DMS153 treated with DMSO at 0.1 percent for 48 hours (cell line): ENCODE measurements at regions not wholly inside any gene's neighbourhood (a gene's known extent, or its start where the extent isn't known, plus 50 kb on each side); places are given as distances from the start of the nearest gene placed in this dataset.

Source experiments
- DNase-seq: peaks from one replicate; lab custom pipeline; 2025; ENCODE audit not compliant: unreplicated experiment; lab: John Stamatoyannopoulos, UW

DNA sequence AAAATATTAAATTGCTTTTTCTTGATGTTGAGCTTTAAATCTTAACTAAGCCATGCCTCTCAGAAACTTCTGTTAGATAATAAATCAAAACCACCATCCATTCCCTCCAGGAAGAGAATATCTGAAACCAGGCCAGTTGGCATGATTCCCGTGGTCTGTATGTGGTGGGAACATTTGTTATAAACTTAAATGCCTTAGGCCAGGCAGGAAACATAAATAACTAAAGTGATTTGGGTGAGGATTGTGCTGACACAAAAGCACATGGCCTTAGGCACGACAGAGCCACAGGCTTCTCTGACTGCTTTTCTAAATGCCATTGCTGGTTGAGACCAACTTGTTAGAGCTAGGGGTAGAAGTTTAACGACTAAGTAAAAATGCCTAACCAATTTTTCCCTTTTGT lies 255.9 kb downstream of the GABRG2 start:
- no peak for DNase-seq

DNA sequence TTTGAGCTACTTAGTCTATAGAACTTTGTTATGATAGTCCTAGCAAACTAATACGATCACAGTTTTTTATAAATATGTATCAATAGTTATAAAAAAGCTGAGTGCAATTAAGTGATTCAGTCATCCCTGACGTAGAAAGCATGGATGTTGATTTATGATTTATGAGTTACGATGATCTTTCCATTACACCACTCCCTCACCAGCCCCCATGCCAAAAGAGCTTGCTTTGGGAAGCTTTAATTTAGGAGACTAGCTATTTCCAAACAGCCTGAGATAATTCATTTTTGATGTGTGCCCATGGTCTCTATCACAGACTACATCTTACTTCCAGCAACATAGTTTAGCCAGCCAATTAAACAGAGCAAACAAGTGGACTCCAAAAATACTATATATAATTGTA lies 256.8 kb downstream of the GABRG2 start:
- no peak for DNase-seq

DNA sequence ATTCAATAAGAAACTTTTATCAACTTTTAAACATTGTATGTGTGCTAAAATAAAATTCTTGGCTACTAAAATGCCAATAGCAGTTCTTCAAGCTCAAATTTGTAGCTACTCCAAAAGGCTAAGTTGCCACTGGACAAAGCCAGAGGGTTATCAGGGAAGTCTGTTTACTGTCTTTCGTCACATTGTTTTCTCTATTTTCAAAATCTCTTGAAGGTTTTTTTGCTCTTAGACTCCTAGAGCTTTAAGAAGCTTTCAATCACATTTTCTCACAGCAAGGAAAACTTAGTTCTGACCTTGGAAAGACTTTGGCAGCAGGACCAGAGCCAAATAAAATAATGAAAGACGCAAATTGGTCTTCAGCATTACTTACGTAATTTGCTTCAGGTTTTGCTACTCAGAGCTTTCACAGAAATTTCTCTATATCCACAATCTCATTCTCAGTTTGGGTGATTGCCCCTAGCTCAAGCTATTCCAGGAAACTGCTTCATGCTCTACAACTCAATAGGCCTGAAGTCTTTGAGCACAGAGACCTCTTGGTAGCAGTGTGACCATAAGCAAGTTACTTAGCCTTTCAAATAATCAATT lies 257.7 kb downstream of the GABRG2 start:
- DNase-seq, result no peak

DNA sequence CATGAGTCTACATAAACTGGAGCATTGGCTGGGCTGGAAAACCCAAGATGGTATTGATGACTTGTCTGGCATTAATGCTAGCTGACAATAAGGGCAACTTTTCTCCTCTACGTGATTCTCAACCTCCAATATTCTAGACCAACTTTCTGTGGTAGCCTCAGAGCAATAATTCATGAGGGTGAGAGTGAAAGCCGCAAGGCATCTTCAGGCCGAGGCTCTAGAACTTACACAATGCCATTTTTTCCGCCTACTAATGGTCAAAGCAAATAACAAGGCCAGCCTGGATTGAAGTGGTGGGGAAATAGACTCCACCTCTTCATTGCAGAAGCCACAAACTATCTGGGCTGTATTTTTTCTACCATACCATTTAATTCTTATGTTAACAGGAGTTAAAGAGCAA lies 267.4 kb downstream of the GABRG2 start:
- DNase-seq, result no peak

DNA sequence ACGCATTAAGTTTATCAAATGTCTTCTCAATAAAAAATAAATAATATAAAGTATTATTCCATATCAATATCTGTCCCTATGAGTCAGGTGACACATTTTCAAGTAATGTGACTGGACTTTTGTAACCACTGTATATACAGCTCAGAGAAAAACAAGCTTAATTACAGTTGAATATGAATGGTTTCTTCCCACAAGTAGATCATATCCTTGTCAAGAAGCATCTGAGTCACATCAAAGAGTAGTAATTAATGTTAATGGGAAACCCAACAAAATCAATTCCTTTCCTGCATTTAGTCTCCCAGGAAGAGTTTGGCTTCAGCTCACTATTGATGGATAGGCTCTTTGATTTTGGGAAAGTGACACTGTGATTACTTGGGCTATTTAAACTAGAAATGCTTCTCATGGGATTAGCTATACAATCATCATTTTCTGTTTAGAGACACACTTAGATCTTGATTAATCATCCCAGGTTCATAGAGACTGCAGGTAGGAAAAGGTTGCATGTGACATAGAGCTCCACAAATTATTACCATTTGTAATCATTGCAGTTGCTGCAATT lies 292.9 kb downstream of the GABRG2 start:
- DNase-seq, result no peak

DNA sequence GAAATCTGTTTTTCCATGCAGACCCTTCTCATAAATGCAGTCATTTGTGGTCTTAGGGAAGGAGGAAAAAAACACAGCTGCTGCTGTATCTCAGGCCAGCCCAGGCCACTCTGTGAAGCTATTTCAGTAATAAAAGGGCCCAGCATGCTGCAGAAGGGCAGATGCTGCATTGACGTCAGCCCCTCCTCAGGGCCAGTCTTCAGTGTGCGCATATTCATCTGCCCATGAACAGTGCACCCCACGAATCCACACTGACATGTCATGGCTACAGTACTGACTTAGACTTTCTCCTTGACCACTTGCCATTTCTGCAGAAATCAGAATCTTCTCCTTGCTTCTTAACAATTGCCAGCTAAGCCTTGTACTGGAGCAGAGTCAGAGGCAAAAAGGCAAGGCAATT lies 304.7 kb downstream of the GABRG2 start:
- DNase-seq, result no peak

DNA sequence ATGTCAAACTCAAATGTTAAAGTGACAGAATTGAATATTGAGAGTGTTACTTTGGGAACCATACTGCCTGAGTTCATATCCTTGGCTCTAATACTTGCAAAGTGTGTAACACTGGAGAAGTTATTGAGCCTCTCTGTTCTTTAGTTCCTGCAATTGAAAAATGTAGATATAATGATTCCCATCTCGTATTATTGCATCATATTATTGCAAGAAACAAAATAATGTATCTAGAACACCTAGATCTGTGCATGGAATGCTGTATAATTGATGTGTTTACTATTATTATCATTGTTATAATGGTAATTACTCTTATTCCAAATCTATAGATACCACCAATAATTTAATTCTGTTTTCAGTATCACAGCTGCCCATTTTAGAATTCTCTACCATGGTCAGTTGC lies 310.3 kb downstream of the GABRG2 start:
- no peak for DNase-seq

DNA sequence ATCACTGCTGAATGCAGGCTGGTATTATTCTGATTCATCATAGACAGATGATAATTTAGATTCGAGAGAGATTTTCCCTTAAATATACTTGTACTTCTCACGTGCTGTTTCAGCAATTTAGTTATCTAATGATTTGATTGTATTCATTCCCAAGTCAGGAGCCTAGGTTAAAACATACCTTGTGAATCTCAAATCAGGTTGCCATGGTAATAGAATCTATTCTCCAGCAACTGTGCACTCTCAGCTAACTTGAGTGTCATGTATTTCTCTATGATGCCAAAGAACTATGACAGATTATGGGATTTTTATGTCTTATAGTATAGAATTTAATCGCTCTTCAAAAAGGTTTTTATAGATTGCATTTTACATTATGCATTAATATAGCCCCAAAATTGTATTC lies 315.3 kb downstream of the GABRG2 start:
- no peak for DNase-seq

DNA sequence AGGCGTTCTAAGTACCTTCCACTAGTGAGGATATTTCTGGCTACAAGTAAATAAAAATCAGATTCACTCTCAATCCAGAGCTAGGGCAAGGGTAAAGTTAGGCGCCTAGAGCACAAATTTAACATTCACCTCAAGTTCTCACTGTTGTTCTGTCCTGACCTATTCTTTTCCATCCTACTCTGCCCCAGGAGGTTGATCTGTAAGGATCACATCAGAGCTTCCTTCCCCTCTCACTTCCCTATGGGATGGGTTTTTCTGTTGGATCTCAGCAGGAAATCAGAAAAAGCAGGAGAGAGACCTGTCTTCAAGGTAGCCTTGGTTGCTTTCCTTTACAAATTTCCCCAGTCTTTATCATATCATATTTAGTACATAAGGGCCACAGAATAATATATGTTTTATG lies 316.7 kb downstream of the GABRG2 start:
- no peak for DNase-seq

DNA sequence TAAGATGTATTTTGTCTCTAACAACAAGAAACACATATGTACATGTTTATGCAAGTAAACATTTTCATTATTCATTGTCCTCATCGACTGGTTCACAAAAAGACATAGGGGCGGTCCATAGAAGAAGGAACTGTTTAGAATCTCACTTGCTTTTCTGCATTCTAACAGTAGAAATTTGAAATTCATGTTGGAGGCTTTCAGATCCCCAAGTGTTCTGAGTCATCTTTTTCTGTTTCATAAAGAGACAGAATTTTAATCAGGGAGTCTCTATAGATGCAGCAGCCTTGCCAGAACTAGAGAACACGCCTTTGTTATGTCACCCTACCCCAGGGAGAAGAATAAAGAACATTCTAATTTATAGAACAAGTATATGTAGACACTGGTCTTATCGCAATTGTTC lies 324.3 kb downstream of the GABRG2 start:
- DNase-seq, result no peak

DNA sequence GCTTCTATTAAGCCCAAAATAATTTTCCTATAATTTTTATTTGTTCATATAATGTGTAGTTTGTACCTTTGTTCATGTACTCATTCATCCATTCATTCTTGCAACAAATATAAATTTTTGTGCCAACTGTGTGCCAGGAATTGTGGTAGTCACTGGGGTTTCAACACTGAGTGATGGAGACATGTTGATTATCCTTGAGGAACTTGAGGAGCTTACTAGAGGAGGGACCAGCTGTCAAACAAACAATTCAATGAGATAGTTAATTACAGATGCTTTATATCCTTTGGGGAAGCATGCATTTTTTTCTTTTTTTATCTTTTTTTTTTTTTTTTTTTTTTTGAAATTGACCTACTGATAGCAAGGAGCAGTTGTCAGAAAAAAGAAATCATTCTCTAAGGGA lies 324.8 kb downstream of the GABRG2 start:
- DNase-seq, result no peak

DNA sequence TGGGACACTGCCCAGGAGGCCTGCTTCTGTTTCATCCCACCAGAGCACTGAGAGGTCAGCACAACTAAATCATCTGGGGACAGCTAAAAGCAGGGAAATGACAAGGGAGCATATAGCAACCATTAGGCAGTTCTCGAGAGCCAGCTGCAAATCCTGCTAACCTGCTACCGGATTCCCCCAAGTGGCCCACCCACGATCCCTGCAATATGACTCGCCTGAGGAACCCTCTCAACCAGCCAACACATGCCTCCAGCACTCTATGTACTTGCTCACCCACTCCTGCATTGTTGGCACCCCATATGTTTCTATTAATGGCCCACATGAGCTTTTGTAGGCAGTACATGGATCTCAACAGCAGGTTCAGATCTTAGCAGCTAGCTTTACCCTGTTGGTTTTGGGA lies 326.0 kb downstream of the GABRG2 start:
- DNase-seq, result no peak

DNA sequence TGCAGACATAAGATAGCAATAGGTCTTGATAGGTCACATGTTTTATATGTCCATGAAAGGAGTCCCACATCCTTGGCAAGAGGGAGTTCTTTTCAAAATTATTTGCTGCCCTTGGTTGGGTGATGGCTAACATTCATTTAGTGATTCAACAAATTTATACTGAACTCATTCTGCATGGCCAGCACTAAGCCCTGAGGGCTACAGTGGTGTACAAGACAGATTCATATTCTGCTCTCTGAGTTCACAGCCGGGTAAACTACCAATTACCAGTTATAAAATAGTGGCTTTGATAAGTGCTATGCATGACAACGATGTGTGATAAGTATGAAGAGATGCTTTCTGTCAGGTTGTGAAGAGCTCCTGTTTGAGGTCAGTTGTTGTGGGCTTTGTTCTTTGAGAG lies 340.0 kb downstream of the GABRG2 start:
- no peak for DNase-seq

DNA sequence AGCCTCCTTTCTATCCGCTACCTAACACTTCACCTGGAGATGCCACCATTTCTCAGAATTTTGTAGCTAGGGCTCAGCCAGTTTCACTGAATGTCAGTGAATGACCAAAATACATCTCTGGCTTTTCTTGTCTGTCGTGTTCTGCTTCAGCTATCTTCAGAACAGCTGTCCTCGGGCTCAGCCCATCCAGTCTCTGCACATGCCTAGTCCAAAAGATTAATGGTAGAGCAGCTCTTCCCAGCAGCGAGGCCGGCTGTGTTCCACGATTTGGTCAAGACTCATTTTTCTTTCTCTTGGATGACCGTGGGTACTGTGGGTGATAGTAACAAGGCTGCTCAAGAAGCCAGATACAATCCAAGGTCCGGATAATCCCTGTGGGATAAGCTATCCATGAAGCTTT lies 342.8 kb downstream of the GABRG2 start:
- DNase-seq, result no peak

DNA sequence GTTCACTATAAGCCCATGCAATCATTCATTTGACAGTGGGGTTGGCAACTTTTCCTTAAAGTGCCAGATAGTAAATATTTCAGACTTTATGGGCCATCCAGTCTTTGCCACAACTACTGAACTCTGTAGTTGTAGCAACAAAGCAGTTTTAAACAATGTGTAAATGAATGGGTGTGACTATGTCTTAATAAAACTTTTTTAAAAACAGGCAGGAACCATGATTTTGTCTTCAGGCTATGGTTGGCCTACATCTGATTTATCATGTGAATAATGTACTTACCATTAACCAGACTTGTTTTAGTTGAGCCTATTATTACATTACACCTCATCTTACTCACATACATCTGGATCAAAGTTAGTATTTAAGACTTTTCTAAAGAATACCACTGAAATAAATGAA lies 361.6 kb downstream of the GABRG2 start:
- DNase-seq, result no peak

DNA sequence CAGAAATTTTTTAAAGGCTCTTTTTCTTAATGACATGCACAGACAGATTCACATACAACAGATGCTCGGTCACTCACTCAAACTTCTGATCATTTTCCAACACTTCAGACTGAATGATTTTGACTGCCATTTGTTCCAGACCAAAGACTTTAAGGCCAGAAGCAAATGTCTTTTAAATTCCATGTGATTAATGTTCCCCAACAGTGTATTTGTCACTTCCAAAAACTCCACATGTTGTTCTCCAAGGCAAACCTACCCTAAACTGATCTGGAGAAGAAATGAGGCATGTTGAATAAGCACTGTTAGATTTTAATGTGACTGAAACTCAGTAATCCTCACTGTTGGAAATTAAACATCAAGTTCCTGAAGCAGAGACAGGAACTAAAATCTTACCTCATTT lies 366.7 kb downstream of the GABRG2 start:
- DNase-seq, result no peak

DNA sequence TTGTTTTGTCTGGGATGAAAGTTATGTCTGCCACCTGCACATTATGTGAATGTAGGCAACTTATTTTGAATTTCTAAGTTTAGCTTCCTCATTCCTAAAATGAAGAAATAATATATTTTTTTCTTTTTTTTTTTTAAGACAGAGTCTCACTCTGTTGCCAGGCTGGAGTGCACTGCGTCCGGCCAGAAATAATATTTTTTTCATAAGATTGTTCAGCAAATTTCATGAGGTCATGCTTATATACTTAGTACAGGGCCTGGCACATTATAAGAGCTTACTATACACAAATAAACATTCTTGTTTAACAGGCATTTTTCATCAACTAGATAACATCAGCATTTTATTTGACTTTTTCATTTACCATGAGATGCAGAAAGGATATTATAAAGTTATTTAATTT lies 368.5 kb downstream of the GABRG2 start:
- DNase-seq, result no peak

DNA sequence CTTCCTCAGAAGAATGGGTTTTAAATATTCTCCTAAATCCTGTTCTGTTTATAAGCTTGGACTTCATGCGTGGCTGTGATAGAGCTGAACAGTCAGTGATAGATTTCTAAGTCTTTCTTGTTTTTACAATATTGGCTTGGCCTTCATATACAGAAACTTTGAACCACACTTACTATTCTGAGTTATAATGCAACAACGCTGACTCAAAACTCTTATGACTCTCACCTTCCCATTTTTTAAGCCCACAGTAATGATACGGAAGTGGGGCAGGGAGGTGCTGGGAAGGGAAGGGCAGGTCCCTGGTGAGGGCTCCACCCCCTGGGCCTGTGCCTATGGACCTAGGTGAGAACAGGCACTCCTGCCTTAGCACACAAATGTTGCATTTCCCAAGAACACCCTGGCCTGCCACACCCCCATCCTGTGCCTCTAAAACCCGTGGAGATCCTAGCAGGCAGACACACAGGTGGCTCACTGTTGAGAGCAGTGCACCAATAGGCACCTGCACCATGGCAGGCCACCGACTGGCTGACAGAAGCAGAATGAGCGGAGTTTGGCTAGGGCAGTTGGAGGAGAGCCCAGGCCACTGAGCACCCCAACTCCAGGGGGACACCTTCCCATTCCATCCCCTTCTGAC lies 376.7 kb downstream of the GABRG2 start:
- DNase-seq, result no peak

DNA sequence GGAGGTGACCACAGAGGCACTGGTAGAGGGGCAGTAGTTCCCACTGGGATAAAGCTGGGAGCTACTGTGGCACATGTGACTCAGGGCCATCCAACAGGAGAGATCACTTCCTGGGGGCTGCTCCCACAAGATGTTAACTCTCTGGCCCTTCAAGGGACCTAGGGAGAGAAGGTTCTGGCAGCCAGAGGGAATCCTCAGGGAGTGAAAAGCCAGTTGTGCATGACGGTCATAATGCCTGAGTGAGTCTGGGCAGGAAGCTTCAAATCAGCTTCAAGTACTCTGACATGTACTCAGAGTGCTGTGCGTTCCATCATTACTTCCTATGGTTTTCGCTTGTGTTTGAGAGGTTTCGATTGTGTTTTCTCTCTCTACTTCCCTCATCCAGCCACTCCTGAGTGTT lies 388.5 kb downstream of the GABRG2 start:
- no peak for DNase-seq

DNA sequence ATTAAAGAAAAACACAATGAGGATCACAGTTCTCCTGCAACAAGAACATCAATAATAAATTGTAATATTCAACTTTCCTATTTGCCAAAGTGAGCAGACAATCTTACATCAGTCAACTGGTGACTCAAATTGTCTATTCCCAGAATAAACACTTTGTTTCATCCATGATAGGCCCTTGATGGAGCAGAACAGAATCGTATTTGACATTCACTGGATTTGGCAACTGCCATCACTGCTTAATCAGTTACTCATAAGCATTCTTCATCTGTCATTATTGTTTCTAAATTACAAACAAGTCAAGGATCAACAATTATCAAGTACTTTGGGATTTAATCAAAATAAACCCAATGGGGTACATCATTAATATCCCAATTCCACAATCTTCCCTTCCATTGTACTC lies 398.4 kb downstream of the GABRG2 start:
- DNase-seq, result no peak

DNA sequence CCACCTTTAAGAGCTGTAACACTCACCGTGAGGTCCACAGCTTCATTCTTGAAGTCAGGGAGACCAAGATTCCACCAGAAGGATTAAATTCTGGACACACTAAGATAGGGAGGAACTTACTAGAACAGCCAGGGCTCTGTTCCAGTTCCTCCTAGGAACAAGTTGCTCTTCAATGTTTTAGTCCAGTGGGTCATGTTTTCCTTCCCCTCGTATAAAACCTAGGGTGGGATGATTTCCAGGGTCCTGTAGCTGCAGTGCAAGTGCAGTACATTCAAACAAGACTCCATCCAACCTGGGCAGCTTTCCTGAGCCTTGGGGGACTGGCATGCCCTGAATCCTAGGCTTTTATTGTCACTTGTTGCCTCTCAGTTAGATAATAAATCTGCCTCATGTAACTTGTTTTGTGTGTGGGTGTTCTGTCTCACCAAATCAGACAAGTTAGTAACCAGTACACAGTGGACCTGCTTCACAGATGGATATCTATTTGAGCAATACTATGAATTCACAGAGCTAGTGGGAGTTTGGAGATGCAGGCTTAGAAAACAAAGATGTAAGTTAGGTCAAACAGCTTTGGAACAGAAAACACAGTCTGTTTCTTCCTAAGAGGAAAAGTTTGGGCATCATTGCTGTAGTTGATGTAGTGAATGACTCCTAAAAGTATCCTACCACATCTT lies 405.6 kb downstream of the GABRG2 start:
- DNase-seq, result no peak

DNA sequence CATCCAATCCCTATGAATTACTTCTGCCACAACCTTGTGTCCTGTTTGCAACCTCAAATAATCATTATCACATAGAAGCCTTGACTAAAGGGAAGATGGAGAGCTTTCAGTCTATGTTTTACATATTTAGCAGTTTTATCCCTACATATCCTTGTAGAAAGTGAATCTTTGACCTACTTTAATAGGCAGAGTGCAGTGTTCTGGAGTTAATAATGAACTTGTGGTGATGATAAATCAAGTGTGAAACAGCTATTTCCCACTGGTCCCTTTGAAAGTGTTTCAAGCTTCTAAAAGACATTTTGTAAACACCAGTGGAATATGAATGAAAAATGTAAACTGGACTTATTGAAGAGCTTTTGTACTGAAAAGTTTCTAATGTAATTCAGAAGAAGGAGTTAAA lies 406.7 kb downstream of the GABRG2 start:
- DNase-seq, result no peak

DNA sequence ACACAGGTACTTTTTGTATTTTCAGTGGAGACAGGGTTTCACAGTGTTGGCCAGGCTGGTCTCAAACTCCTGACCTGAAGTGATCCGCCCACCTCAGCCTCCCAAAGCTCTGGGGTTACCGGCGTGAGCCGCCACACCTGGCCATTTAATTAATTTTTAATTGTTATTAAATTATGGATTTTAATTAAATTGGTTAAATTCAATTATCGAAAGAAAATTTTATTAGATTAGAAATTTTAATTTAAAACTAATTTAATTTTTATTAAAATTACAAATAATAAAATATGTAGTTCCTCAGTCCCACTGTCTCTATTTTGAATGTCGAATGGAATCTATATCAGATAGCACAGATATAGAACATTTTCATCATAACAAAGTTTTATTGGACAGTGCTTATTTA lies 416.5 kb downstream of the GABRG2 start:
- no peak for DNase-seq
